Neutrophil (primary cell): ENCODE measurements at regions not wholly inside any gene's neighbourhood (a gene's known extent, or its start where the extent isn't known, plus 50 kb on each side); places are given as distances from the start of the nearest gene placed in this dataset.

ENCODE experiments used
- H3K27ac ChIP-seq: fragments of 200-600 bp; sonication (generic); 2 replicates; pipeline ENCODE4 v1.5.1; 2016; ENCODE audit warnings: mild to moderate bottlenecking, moderate library complexity
- H3K27me3 ChIP-seq: fragments of 200-600 bp; sonication (generic); 2 replicates; pipeline ENCODE4 v1.6.0; 2016; ENCODE audit warnings: mild to moderate bottlenecking
- H3K36me3 ChIP-seq: fragments of 200-600 bp; sonication (generic); 2 replicates; pipeline ENCODE4 v1.5.1; 2017
- H3K4me1 ChIP-seq, 2 experiments: fragments of 200-600 bp in 1 of 2; sonication (generic) in 1 of 2; 1 replicate in 1 of 2; 2 replicates in 1 of 2; pipeline versions ENCODE4 v1.5.1 to v1.6.1; 2013 to 2016; ENCODE audit warnings: low read depth in 1 of 2, low read length in 1 of 2, mild to moderate bottlenecking in 1 of 2, moderate library complexity in 1 of 2; ENCODE audit not compliant: control insufficient read depth in 1 of 2, insufficient read depth in 1 of 2
- H3K4me3 ChIP-seq, 2 experiments: fragments of 200-600 bp in 1 of 2; sonication (generic) in 1 of 2; 1 replicate in 1 of 2; 2 replicates in 1 of 2; pipeline ENCODE4 v1.5.1; 2013 to 2016; ENCODE audit warnings: low read depth in 1 of 2, low read length in 1 of 2, mild to moderate bottlenecking in 1 of 2, moderate library complexity in 1 of 2
- H3K9me3 ChIP-seq: fragments of 200-600 bp; sonication (generic); 2 replicates; pipeline ENCODE4 v1.5.1; 2016
- TF ChIP-seq, protein P1 (sequence below): fragments of 200-600 bp; sonication (generic); IDR thresholded peaks from 2 replicates; pipeline ENCODE4 v1.5.1; 2016; ENCODE audit warnings: antibody characterized with exemption

DNA sequence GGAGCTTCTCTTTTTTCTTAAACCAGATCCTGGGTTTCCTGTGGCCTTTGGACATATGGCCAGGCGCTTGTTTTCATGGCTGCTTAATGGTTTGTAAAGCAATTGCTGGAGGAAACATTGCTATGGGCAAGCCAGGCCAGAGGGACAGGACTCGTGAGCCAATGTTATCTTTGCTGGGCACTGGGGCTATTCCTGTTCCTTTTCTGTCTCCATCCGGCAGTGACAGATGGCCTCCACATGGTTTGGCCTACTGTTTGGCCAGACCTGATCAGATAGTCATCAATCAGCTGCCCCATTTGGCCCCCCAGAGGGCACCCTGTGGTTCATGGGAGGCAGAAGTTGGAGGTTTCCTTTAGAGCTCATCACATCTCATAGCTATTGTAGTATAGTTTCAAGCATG, 326.1 kb upstream of the ROPN1 start:
- no peaks in the 10 kb centered on the region for H3K36me3 ChIP-seq
- no peaks in the 10 kb centered on the region for H3K9me3 ChIP-seq
- no peak overlapping the region for H3K4me3 ChIP-seq
- H3K27me3 ChIP-seq = no peaks in the 10 kb centered on the region
- no peak overlapping the region for H3K27ac ChIP-seq
- TF ChIP-seq, protein P1, sequence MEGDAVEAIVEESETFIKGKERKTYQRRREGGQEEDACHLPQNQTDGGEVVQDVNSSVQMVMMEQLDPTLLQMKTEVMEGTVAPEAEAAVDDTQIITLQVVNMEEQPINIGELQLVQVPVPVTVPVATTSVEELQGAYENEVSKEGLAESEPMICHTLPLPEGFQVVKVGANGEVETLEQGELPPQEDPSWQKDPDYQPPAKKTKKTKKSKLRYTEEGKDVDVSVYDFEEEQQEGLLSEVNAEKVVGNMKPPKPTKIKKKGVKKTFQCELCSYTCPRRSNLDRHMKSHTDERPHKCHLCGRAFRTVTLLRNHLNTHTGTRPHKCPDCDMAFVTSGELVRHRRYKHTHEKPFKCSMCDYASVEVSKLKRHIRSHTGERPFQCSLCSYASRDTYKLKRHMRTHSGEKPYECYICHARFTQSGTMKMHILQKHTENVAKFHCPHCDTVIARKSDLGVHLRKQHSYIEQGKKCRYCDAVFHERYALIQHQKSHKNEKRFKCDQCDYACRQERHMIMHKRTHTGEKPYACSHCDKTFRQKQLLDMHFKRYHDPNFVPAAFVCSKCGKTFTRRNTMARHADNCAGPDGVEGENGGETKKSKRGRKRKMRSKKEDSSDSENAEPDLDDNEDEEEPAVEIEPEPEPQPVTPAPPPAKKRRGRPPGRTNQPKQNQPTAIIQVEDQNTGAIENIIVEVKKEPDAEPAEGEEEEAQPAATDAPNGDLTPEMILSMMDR = no peak
- peaks cover 8 to 12% of the 10 kb centered on the region in 2 experiments for H3K4me1 ChIP-seq

DNA sequence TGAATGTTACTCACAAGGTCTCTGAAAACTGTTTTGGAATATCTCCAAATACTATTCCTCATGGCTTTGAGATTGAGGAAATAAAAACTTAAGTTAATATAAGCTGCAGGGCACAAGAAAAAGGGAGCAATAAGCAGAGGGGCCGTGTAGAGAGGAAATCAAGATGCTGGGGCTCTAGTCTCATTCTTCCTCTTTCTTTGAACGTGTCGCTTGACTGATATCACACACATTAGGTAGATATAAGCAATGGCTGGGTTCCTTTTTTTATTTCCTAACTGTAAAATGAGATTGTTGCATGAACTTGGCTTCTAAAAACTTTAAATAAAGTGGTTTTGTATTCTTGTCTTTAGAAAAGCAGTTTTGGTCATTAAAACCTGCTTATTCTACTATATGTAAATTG, 326.7 kb upstream of the ROPN1 start:
- no peak overlapping the region for H3K27ac ChIP-seq

DNA sequence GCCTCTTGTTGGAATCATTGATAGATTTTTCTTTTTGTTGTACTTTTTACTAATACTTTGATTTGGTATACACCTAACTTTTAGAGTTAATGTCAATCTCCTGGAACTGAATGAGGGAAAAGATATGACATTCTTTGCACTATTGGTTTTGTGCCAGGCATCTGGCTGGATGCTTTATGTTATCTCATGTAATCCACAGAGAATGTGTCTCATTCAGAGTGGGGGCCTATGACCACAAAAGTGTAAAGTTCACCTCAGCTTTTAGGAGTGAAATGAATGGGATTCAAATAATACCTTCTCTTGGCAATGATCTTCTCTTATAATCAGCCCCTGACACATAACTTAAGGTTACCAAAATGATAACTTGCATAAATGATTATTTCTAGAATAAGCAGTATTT, 329.1 kb upstream of the ROPN1 start:
- no peak overlapping the region for H3K27ac ChIP-seq
- TF ChIP-seq, protein P1 = no peak
- no peak overlapping the region for H3K4me3 ChIP-seq
- H3K4me1 ChIP-seq = peaks cover 4 to 6% of the 10 kb centered on the region in 2 experiments
- no peaks in the 10 kb centered on the region for H3K9me3 ChIP-seq
- H3K36me3 ChIP-seq = no peaks in the 10 kb centered on the region
- no peaks in the 10 kb centered on the region for H3K27me3 ChIP-seq

More for the DNA sequence above, 326.7 kb upstream of the ROPN1 start:
- H3K27me3 ChIP-seq = no peaks in the 10 kb centered on the region
- no peaks in the 10 kb centered on the region for H3K36me3 ChIP-seq
- H3K4me1 ChIP-seq = peaks cover 8 to 12% of the 10 kb centered on the region in 2 experiments
- H3K9me3 ChIP-seq = no peaks in the 10 kb centered on the region
- H3K4me3 ChIP-seq = no peak overlapping the region
- TF ChIP-seq, protein P1 = no peak

DNA sequence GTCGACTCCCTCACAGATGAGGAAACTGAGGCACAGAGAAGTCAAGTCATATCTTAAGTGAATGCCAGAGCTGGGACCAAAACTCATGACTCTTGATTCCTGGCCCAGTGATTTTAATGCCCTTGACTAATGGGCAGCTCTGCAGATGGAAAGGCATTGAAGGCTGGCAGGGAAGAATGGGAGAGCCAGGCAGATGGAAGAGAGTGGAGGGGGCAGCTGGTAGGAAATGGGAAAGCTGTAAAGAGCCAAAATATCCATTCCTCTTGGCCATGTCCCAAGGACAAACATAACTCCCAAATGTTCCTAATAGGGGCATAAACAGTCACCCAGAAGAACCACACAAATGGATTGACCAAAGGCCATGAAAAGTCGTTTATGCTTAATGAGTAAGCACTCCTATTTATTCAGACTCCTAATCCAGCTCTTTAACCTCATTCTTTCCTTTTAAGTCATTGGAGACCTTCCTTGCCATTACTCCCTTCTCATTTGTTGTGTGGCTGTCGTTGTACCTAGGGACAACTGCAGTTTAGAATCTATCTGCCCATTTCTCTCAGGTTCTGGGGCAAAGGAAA, 330.5 kb upstream of the ROPN1 start:
- TF ChIP-seq, protein P1 = no peak
- Histone ChIP-seq H3K4me3 (no peak overlapping the region), H3K36me3 (no peaks in the 10 kb centered on the region), H3K4me1 (no peaks in the 10 kb centered on the region), H3K27me3 (no peaks in the 10 kb centered on the region), H3K9me3 (no peaks in the 10 kb centered on the region), H3K27ac (no peak overlapping the region)

- no peaks in the 10 kb centered on the region for H3K27me3 ChIP-seq
- H3K9me3 ChIP-seq = no peaks in the 10 kb centered on the region
- TF ChIP-seq, protein P1 = no peak
- no peak overlapping the region for H3K27ac ChIP-seq
- no peaks in the 10 kb centered on the region for H3K4me1 ChIP-seq
- H3K36me3 ChIP-seq = no peaks in the 10 kb centered on the region
- no peak overlapping the region for H3K4me3 ChIP-seq
Observed at GRCh38 chr3:124322966-124323365, 331.0 kb upstream of the ROPN1 start.
